UCSD-AML1 (cell line): ENCODE measurements at regions not wholly inside any gene's neighbourhood (a gene's known extent, or its start where the extent isn't known, plus 50 kb on each side); places are given as distances from the start of the nearest gene placed in this dataset.

ENCODE experiments used
- DNase-seq: peaks from one replicate; lab custom pipeline; 2025; ENCODE audit not compliant: unreplicated experiment; lab: John Stamatoyannopoulos, UW

- no peak for DNase-seq
Observed at GRCh38 chr6:163901681-163902080, 487.2 kb downstream of the QKI start.

GRCh38 chr6:163900570-163900969 lies 486.1 kb downstream of the QKI start:
- no peak for DNase-seq

- DNase-seq = no peak
Observed at GRCh38 chr6:163897669-163898068, 483.2 kb downstream of the QKI start.

- DNase-seq = no peak
Observed at GRCh38 chr6:163897030-163897429, 482.5 kb downstream of the QKI start.

GRCh38 chr6:163895162-163895561 lies 480.6 kb downstream of the QKI start:
- DNase-seq = no peak

GRCh38 chr6:163893609-163894189 lies 479.2 kb downstream of the QKI start:
- DNase-seq = no peak

- no peak for DNase-seq
Observed at GRCh38 chr6:163892824-163893561, 478.5 kb downstream of the QKI start.

GRCh38 chr6:163889904-163890514 lies 475.5 kb downstream of the QKI start:
- no peak for DNase-seq

GRCh38 chr6:163888030-163888819 lies 473.7 kb downstream of the QKI start:
- DNase-seq = no peak

GRCh38 chr6:163886428-163886827 lies 471.9 kb downstream of the QKI start:
- DNase-seq = no peak

GRCh38 chr6:163883984-163884383 lies 469.5 kb downstream of the QKI start:
- no peak for DNase-seq

GRCh38 chr6:163878698-163879097 lies 464.2 kb downstream of the QKI start:
- DNase-seq = no peak

- no peak for DNase-seq
Observed at GRCh38 chr6:163877877-163878639, 463.5 kb downstream of the QKI start.

- DNase-seq = no peak
Observed at GRCh38 chr6:163876391-163876790, 461.9 kb downstream of the QKI start.

GRCh38 chr6:163874784-163875183 lies 460.3 kb downstream of the QKI start:
- no peak for DNase-seq

- DNase-seq = no peak
Observed at GRCh38 chr6:163872335-163872734, 457.8 kb downstream of the QKI start.

- no peak for DNase-seq
Observed at GRCh38 chr6:163871616-163872015, 457.1 kb downstream of the QKI start.

GRCh38 chr6:163867518-163868292 lies 453.2 kb downstream of the QKI start:
- no peak for DNase-seq

- DNase-seq = no peak
Observed at GRCh38 chr6:163866192-163866591, 451.7 kb downstream of the QKI start.

GRCh38 chr6:163863565-163863964 lies 449.0 kb downstream of the QKI start:
- no peak for DNase-seq
